GM12878 (cell line): ENCODE measurements at regions not wholly inside any gene's neighbourhood (a gene's known extent, or its start where the extent isn't known, plus 50 kb on each side); places are given as distances from the start of the nearest gene placed in this dataset.

Source experiments
- ATAC-seq: fragments of 200-7000 bp; cut with Tn5 transposase; 3 replicates; pipeline ENCODE4 v1.9.1; 2020; ENCODE audit warnings: mild to moderate bottlenecking, moderate library complexity
- BruUV-seq: library from RNA; stranded (reverse); fragments of 400-500 nt; replicated peaks from 2 replicates; lab custom pipeline; 2021; lab: Mats Ljungman, UMichigan
- CTCF ChIA-PET: fragments of 300-600 bp; sonication (Branson Sonifier 250); formaldehyde crosslinking; extraction: SDS; loops from one replicate; lab custom pipeline; 2021; ENCODE audit warnings: inconsistent platforms; lab: Yijun Ruan, JAX
- POLR2A ChIA-PET: fragments of 350-600 bp; formaldehyde crosslinking; extraction: SDS; loops from one replicate; lab custom pipeline; 2021; ENCODE audit warnings: inconsistent platforms; lab: Charles Lee
- RAD21 ChIA-PET: fragments of 300-600 bp; sonication (Branson Sonifier 250); formaldehyde crosslinking; loops from one replicate; lab custom pipeline; 2023; ENCODE audit warnings: antibody characterized with exemption; ENCODE audit not compliant: unreplicated experiment; lab: Charles Lee
- SMC1A ChIA-PET: fragments of 300-600 bp; sonication (Branson Sonifier 250); formaldehyde crosslinking; loops from one replicate; lab custom pipeline; 2023; ENCODE audit not compliant: unreplicated experiment, uncharacterized antibody; lab: Charles Lee
- DNase-seq: peaks from one replicate; pipeline ENCODE4 v3.0.0-alpha.2; 2011; ENCODE audit warnings: low read depth, low spot score
- FAIRE-seq: peaks from 3 replicates; lab custom pipeline; 2011; peaks lifted over from hg19 to GRCh38; lab: Jason Lieb, UNC
- H2AFZ ChIP-seq: 2 replicates; pipeline ENCODE4 v1.6.0; 2011; ENCODE audit warnings: low read depth, low read length, control low read depth; ENCODE audit not compliant: control insufficient read depth
- H3K27ac ChIP-seq: 2 replicates; pipeline ENCODE4 v1.5.1; 2011; ENCODE audit warnings: control low read depth; ENCODE audit not compliant: control insufficient read depth, insufficient read depth
- H3K27me3 ChIP-seq, 2 experiments: replicated peaks in 1 of 2; 2 replicates each; pipeline versions ENCODE4 v1.6.0 to v1.6.1; 2011; ENCODE audit warnings: low read length in 1 of 2; ENCODE audit not compliant: control insufficient read depth in 2 of 2, insufficient read depth in 2 of 2
- H3K36me3 ChIP-seq, 2 experiments: 2 replicates each; pipeline ENCODE4 v1.5.1; 2011; ENCODE audit warnings: low read length in 1 of 2; ENCODE audit not compliant: control insufficient read depth in 2 of 2, insufficient read depth in 2 of 2
- H3K4me1 ChIP-seq: 2 replicates; pipeline ENCODE4 v1.6.1; 2011; ENCODE audit warnings: mild to moderate bottlenecking, low read length, moderate library complexity, mixed read lengths; ENCODE audit not compliant: control insufficient read depth, insufficient read depth
- H3K4me2 ChIP-seq: 2 replicates; pipeline ENCODE4 v1.6.0; 2011; ENCODE audit warnings: control low read depth; ENCODE audit not compliant: control insufficient read depth, insufficient read depth
- H3K4me3 ChIP-seq: fragments of 200-600 bp; sonication (generic); 2 replicates; pipeline ENCODE4 v1.5.1; 2016
- H3K79me2 ChIP-seq: 2 replicates; pipeline ENCODE4 v1.6.0; 2011; ENCODE audit warnings: low read length; ENCODE audit not compliant: control insufficient read depth, insufficient read depth
- H3K9ac ChIP-seq: 2 replicates; pipeline ENCODE4 v1.8.0; 2011; ENCODE audit warnings: low read length, control low read depth, mixed read lengths; ENCODE audit not compliant: control insufficient read depth, insufficient read depth
- H3K9me3 ChIP-seq: replicated peaks from 3 replicates; pipeline ENCODE4 v1.5.1; 2011; ENCODE audit warnings: mild to moderate bottlenecking, low read length; ENCODE audit not compliant: control insufficient read depth, insufficient read depth
- H4K20me1 ChIP-seq: 2 replicates; pipeline ENCODE4 v1.6.0; 2011; ENCODE audit not compliant: control insufficient read depth, insufficient read depth
- BCL11A ChIP-seq: IDR thresholded peaks from 2 replicates; pipeline ENCODE4 v1.6.1; 2011; ENCODE audit warnings: low read depth, low read length
- CHD2 ChIP-seq: IDR thresholded peaks from 2 replicates; pipeline ENCODE4 v1.6.1; 2011; ENCODE audit warnings: low read depth, low read length, improper control_type of control experiment, borderline replicate concordance
- DPF2 ChIP-seq: fragments of 450-650 bp; IDR thresholded peaks from 2 replicates; pipeline ENCODE4 v1.6.1; 2017; ENCODE audit warnings: mild to moderate bottlenecking
- E2F8 ChIP-seq: fragments of 450-650 bp; IDR thresholded peaks from 2 replicates; pipeline ENCODE4 v1.6.1; 2018; ENCODE audit warnings: mild to moderate bottlenecking, low read depth, moderate library complexity; ENCODE audit not compliant: partially characterized antibody
- HDGF ChIP-seq: fragments of 450-650 bp; IDR thresholded peaks from 2 replicates; pipeline ENCODE4 v1.6.1; 2016; ENCODE audit warnings: antibody characterized with exemption
- MEF2B ChIP-seq: fragments of 450-650 bp; IDR thresholded peaks from 2 replicates; pipeline ENCODE4 v1.6.1; 2018; ENCODE audit warnings: mild to moderate bottlenecking, moderate library complexity; ENCODE audit not compliant: partially characterized antibody, poor library complexity, severe bottlenecking
- PAX8 ChIP-seq: fragments of 450-650 bp; IDR thresholded peaks from 2 replicates; pipeline ENCODE4 v1.6.1; 2017; ENCODE audit warnings: mild to moderate bottlenecking, moderate library complexity
- POLR2AphosphoS5 ChIP-seq: IDR thresholded peaks from 2 replicates; pipeline ENCODE4 v1.6.1; 2011; ENCODE audit warnings: mild to moderate bottlenecking, low read length, inconsistent platforms
- POU2F2 ChIP-seq: IDR thresholded peaks from 3 replicates; pipeline ENCODE4 v1.6.1; 2011; ENCODE audit warnings: low read depth, mild to moderate bottlenecking, low read length, borderline replicate concordance
- SMARCA5 ChIP-seq: fragments of 450-650 bp; IDR thresholded peaks from 2 replicates; pipeline ENCODE4 v1.6.1; 2017; ENCODE audit warnings: mild to moderate bottlenecking
- TARDBP ChIP-seq: IDR thresholded peaks from 2 replicates; pipeline ENCODE4 v1.6.1; 2016; ENCODE audit warnings: borderline replicate concordance
- ZBTB4 ChIP-seq: fragments of 450-650 bp; formaldehyde crosslinking; IDR thresholded peaks from 2 replicates; pipeline ENCODE4 v1.4.0; 2022; ENCODE audit warnings: mild to moderate bottlenecking, moderate library complexity
- WGBS: methylation state at CpG from one replicate; pipeline ENCODE4 v1.1.6; 2016; ENCODE audit warnings: low lambda C conversion rate; ENCODE audit not compliant: insufficient replicate concordance, insufficient coverage; ENCODE audit errors: missing lambda C conversion rate; 5-methylcytosine and 5-hydroxymethylcytosine counted together
- in situ Hi-C: fragments of 300-500 bp; cut with MboI; formaldehyde crosslinking; loops from 9 replicates; pipeline ENCODE4 v1.14.3; 2018; ENCODE audit warnings: mixed read lengths
- intact Hi-C: fragments of 100-400 bp; cut with micrococcal nuclease; formaldehyde crosslinking; loops from one replicate; pipeline ENCODE4 v1.14.2; 2022; ENCODE audit not compliant: unreplicated experiment
- TF ChIP-seq, protein P1 (sequence below): fragments of 450-650 bp; IDR thresholded peaks from 2 replicates; pipeline ENCODE4 v1.6.1; 2016; ENCODE audit warnings: mild to moderate bottlenecking
- TF ChIP-seq, protein P2 (sequence below): fragments of 150-350 bp; IDR thresholded peaks from 2 replicates; pipeline ENCODE4 v1.6.1; 2016; ENCODE audit warnings: low read depth, low read length

DNA sequence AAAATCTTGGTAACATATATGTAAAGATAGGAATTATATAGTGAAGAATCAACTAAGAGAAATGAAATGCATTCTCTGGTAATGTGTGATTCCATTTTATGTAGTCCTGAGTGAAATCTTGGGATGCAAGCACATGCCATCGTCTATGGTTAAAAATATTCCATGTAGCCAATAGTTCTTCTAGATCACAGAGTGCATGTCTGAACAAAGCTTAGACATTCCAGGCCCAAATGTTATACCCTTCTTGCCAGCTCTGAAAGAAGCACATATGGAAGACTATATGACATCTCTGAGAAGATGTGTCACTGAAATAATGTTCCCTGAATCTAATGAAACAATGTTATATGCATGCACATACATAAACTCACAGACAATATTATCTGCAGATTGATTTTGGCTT lies 92.3 kb upstream of the TFPI start (continued):
- TF ChIP-seq, protein P1, sequence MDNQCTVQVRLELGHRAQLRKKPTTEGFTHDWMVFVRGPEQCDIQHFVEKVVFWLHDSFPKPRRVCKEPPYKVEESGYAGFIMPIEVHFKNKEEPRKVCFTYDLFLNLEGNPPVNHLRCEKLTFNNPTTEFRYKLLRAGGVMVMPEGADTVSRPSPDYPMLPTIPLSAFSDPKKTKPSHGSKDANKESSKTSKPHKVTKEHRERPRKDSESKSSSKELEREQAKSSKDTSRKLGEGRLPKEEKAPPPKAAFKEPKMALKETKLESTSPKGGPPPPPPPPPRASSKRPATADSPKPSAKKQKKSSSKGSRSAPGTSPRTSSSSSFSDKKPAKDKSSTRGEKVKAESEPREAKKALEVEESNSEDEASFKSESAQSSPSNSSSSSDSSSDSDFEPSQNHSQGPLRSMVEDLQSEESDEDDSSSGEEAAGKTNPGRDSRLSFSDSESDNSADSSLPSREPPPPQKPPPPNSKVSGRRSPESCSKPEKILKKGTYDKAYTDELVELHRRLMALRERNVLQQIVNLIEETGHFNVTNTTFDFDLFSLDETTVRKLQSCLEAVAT = no peak
- TF ChIP-seq BCL11A (no peak), DPF2 (no peak), SMARCA5 (no peak), ZBTB4 (no peak), CHD2 (no peak), MEF2B (no peak), HDGF (no peak)

GRCh38 chr2:187654535-187654934 lies 100.3 kb upstream of the TFPI start:
- no peaks in the 10 kb centered on the region for H4K20me1 ChIP-seq
- no peak for ATAC-seq
- H3K4me1 ChIP-seq = no peaks in the 10 kb centered on the region
- ChIA-PET RAD21 (interaction anchor here (0.8 kb wide), 1 partner anchor 154 kb away, joined by 3 read pairs; no protein-coding TSS in a partner anchor), CTCF (interaction anchor here (0.6 to 1.1 kb wide), 2 partner anchors 60 to 1370 kb away, joined by 3 to 4 read pairs; no protein-coding TSS in a partner anchor), POLR2A (no interaction called here), SMC1A (interaction anchor here (0.9 to 1.1 kb wide), 3 partner anchors 59 to 155 kb away, joined by 3 read pairs; no protein-coding TSS in a partner anchor)
- H3K4me3 ChIP-seq = no peak overlapping the region
- H3K36me3 ChIP-seq = no peaks in the 10 kb centered on the region
- no peak overlapping the region for H3K9ac ChIP-seq
- WGBS = 14% methylated on average over 4 of the region's 4 CpGs
- intact Hi-C loops (no loop called here), in situ Hi-C loops (no loop called here)
- H2AFZ ChIP-seq = no peak overlapping the region
- DNase-seq = no peak
- FAIRE-seq = no peak
- H3K27me3 ChIP-seq = no peaks in the 10 kb centered on the region
- H3K4me2 ChIP-seq = no peak overlapping the region
- no TSS peak for BruUV-seq
- no peaks in the 10 kb centered on the region for H3K9me3 ChIP-seq
- no peaks in the 10 kb centered on the region for H3K79me2 ChIP-seq
- no peak overlapping the region for H3K27ac ChIP-seq
- TF ChIP-seq POLR2AphosphoS5 (no peak), PAX8 (no peak), POU2F2 (no peak), SMARCA5 (no peak), TARDBP (no peak), E2F8 (no peak)
- TF ChIP-seq, protein P2, sequence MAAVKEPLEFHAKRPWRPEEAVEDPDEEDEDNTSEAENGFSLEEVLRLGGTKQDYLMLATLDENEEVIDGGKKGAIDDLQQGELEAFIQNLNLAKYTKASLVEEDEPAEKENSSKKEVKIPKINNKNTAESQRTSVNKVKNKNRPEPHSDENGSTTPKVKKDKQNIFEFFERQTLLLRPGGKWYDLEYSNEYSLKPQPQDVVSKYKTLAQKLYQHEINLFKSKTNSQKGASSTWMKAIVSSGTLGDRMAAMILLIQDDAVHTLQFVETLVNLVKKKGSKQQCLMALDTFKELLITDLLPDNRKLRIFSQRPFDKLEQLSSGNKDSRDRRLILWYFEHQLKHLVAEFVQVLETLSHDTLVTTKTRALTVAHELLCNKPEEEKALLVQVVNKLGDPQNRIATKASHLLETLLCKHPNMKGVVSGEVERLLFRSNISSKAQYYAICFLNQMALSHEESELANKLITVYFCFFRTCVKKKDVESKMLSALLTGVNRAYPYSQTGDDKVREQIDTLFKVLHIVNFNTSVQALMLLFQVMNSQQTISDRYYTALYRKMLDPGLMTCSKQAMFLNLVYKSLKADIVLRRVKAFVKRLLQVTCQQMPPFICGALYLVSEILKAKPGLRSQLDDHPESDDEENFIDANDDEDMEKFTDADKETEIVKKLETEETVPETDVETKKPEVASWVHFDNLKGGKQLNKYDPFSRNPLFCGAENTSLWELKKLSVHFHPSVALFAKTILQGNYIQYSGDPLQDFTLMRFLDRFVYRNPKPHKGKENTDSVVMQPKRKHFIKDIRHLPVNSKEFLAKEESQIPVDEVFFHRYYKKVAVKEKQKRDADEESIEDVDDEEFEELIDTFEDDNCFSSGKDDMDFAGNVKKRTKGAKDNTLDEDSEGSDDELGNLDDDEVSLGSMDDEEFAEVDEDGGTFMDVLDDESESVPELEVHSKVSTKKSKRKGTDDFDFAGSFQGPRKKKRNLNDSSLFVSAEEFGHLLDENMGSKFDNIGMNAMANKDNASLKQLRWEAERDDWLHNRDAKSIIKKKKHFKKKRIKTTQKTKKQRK = no peak
